ENCODE measurements at regions not wholly inside any gene's neighbourhood (a gene's known extent, or its start where the extent isn't known, plus 50 kb on each side); places are given as distances from the start of the nearest gene placed in this dataset.

DNA sequence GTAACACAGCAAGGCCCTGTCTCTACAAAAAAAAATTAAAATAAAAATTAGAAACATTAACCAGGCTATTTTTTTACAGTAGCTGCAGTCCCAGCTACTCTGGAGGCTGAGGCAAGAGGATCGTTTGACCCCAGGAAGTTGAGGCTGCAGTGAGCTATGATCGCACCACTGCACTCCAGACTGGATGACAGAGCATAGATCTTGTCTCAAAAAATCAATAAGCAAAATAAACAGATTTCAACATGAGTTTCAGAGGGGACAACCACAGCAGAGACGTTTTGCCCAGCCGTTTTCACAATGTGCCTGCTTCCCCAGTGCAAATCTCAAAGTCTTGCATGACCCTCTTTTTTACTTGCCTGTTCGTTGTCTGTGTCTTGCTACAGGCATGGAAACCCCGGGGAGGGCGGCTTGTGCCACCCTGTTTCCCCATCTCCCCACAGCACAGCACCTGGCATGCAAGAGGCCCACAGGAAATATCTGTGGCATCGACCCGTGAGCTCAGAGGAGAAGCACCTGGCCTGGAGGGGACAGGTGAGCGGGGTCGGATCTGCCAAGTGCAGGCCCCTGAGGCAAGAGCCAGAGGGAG, 222.0 kb upstream of the ZNF507 start (continued):
- no peak for TF ChIP-seq BCL3 (CRISPR knock-in tag; IDR thresholded peaks at IDR 0.05)
- TF ChIP-seq ZNF501 (CRISPR knock-in tag; IDR thresholded peaks at IDR 0.05): no peak
- no peak for TF ChIP-seq ZNF782 (CRISPR knock-in tag; IDR thresholded peaks at IDR 0.05; ENCODE audit: borderline replicate concordance)
- no peak for TF ChIP-seq GABPA (IDR thresholded peaks at IDR 0.05; ENCODE audit: low read depth, low read length)
- TF ChIP-seq GABPA (CRISPR knock-in tag; IDR thresholded peaks at IDR 0.05; ENCODE audit: low read depth): no peak
- TF ChIP-seq ZNF232 (CRISPR knock-in tag; IDR thresholded peaks at IDR 0.05; ENCODE audit: borderline replicate concordance): no peak
- peak; percentile 54 for TF ChIP-seq KAT2B (IDR thresholded peaks at IDR 0.05; ENCODE audit: borderline replicate concordance, low read depth, low read length)
- TF ChIP-seq ELF3 (CRISPR knock-in tag; IDR thresholded peaks at IDR 0.05): no peak
- TF ChIP-seq KMT2A (CRISPR knock-in tag; IDR thresholded peaks at IDR 0.05): no peak
- no peak for TF ChIP-seq ARID5B (CRISPR knock-in tag; IDR thresholded peaks at IDR 0.05)
- TF ChIP-seq, protein P1, sequence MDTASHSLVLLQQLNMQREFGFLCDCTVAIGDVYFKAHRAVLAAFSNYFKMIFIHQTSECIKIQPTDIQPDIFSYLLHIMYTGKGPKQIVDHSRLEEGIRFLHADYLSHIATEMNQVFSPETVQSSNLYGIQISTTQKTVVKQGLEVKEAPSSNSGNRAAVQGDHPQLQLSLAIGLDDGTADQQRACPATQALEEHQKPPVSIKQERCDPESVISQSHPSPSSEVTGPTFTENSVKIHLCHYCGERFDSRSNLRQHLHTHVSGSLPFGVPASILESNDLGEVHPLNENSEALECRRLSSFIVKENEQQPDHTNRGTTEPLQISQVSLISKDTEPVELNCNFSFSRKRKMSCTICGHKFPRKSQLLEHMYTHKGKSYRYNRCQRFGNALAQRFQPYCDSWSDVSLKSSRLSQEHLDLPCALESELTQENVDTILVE (CRISPR knock-in tag; IDR thresholded peaks at IDR 0.05): no peak
- no peak for TF ChIP-seq ZFP82 (CRISPR knock-in tag; IDR thresholded peaks at IDR 0.05; ENCODE audit: borderline replicate concordance)
- TF ChIP-seq MIXL1 (CRISPR knock-in tag; IDR thresholded peaks at IDR 0.05): no peak
- TF ChIP-seq, protein P2, sequence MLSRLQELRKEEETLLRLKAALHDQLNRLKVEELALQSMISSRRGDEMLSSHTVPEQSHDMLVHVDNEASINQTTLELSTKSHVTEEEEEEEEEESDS (CRISPR knock-in tag; IDR thresholded peaks at IDR 0.05; ENCODE audit: borderline replicate concordance): no peak
- TF ChIP-seq ONECUT2 (CRISPR knock-in tag; IDR thresholded peaks at IDR 0.05): peak; percentile 91
- TF ChIP-seq ZSCAN31 (CRISPR knock-in tag; IDR thresholded peaks at IDR 0.05; ENCODE audit: low read depth): no peak
- TF ChIP-seq TAF1 (CRISPR knock-in tag; IDR thresholded peaks at IDR 0.05): no peak
- no peak for TF ChIP-seq RNF219 (CRISPR knock-in tag; IDR thresholded peaks at IDR 0.05)
- TF ChIP-seq DPF2 (CRISPR knock-in tag; IDR thresholded peaks at IDR 0.05; ENCODE audit: borderline replicate concordance, low read depth): no peak
- TF ChIP-seq ATAD3A (CRISPR knock-in tag; IDR thresholded peaks at IDR 0.05): no peak
- no peak for TF ChIP-seq SPEN (CRISPR knock-in tag; IDR thresholded peaks at IDR 0.05; ENCODE audit: low read depth)

All from HepG2 (cell line).